IMR-90 (cell line): ENCODE measurements at regions not wholly inside any gene's neighbourhood (a gene's known extent, or its start where the extent isn't known, plus 50 kb on each side); places are given as distances from the start of the nearest gene placed in this dataset.

Experiments
- ATAC-seq: fragments of 200-7000 bp; cut with Tn5 transposase; 2 replicates; pipeline ENCODE4 v1.9.1; 2020; ENCODE audit warnings: low read depth, mild to moderate bottlenecking, moderate library complexity
- BruUV-seq: library from RNA; stranded (reverse); fragments of 400-500 nt; replicated peaks from 2 replicates; lab custom pipeline; 2021; lab: Mats Ljungman, UMichigan
- CTCF ChIA-PET: fragments of 300-600 bp; formaldehyde crosslinking; extraction: SDS; loops from one replicate; lab custom pipeline; 2021; ENCODE audit warnings: antibody characterized with exemption; lab: Yijun Ruan, JAX
- POLR2A ChIA-PET: fragments of 300-600 bp; sonication (Branson Sonifier 250); formaldehyde crosslinking; loops from one replicate; lab custom pipeline; 2022; ENCODE audit warnings: antibody characterized with exemption; ENCODE audit not compliant: unreplicated experiment; lab: Charles Lee
- DNase-seq: peaks from one replicate; pipeline ENCODE4 v3.0.0; 2013
- H2AFZ ChIP-seq: replicated peaks from 2 replicates; pipeline ENCODE3; 2013; ENCODE audit warnings: low read length, mild to moderate bottlenecking; ENCODE audit not compliant: poor library complexity
- H2AK5ac ChIP-seq: 2 replicates; pipeline ENCODE4 v1.6.1; 2013; ENCODE audit warnings: low read depth, low read length, inconsistent platforms
- H2AK9ac ChIP-seq: replicated peaks from 2 replicates; pipeline ENCODE3; 2013; ENCODE audit warnings: mild to moderate bottlenecking, low read depth, low read length, moderate library complexity; ENCODE audit not compliant: poor library complexity
- H2BK120ac ChIP-seq: 2 replicates; pipeline ENCODE4 v1.6.1; 2013; ENCODE audit warnings: low read depth, low read length, inconsistent platforms
- H2BK15ac ChIP-seq: 3 replicates; pipeline ENCODE4 v1.6.1; 2013; ENCODE audit warnings: low read depth, low read length, inconsistent platforms
- H2BK20ac ChIP-seq: 2 replicates; pipeline ENCODE4 v1.6.1; 2013; ENCODE audit warnings: low read depth, mild to moderate bottlenecking, inconsistent platforms, low read length, moderate library complexity
- H2BK5ac ChIP-seq: 2 replicates; pipeline ENCODE4 v1.6.1; 2013; ENCODE audit warnings: mild to moderate bottlenecking, low read depth, low read length, inconsistent platforms; ENCODE audit not compliant: poor library complexity, severe bottlenecking
- H3K14ac ChIP-seq: replicated peaks from 2 replicates; pipeline ENCODE4 v1.6.1; 2013; ENCODE audit warnings: low read depth, low read length, inconsistent platforms
- H3K18ac ChIP-seq: 2 replicates; pipeline ENCODE4 v1.6.1; 2013; ENCODE audit warnings: low read depth, low read length, control low read depth
- H3K23ac ChIP-seq: 2 replicates; pipeline ENCODE4 v1.6.1; 2013; ENCODE audit warnings: low read depth, low read length, inconsistent platforms
- H3K27ac ChIP-seq: 2 replicates; pipeline ENCODE4 v1.5.1; 2013; ENCODE audit warnings: mild to moderate bottlenecking, control low read depth, low read length; ENCODE audit not compliant: insufficient read depth
- H3K27me3 ChIP-seq: 2 replicates; pipeline ENCODE4 v1.6.1; 2013; ENCODE audit warnings: low read length; ENCODE audit not compliant: control insufficient read depth, insufficient read depth
- H3K36me3 ChIP-seq: 2 replicates; pipeline ENCODE4 v1.6.1; 2013; ENCODE audit warnings: low read length, mixed read lengths; ENCODE audit not compliant: control insufficient read depth, insufficient read depth
- H3K4ac ChIP-seq: 2 replicates; pipeline ENCODE4 v1.6.1; 2013; ENCODE audit warnings: low read depth, low read length, inconsistent platforms
- H3K4me1 ChIP-seq: 2 replicates; pipeline ENCODE4 v1.6.1; 2013; ENCODE audit warnings: low read length, mixed read lengths; ENCODE audit not compliant: control insufficient read depth, insufficient read depth
- H3K4me2 ChIP-seq: 2 replicates; pipeline ENCODE4 v1.6.1; 2013; ENCODE audit warnings: low read depth, mild to moderate bottlenecking, control low read depth, low read length, moderate library complexity
- H3K4me3 ChIP-seq: 2 replicates; pipeline ENCODE4 v1.5.1; 2013; ENCODE audit warnings: low read depth, mild to moderate bottlenecking, control low read depth, low read length, moderate library complexity; ENCODE audit not compliant: insufficient read depth
- H3K56ac ChIP-seq: 2 replicates; pipeline ENCODE4 v1.6.1; 2013; ENCODE audit warnings: low read length, inconsistent platforms; ENCODE audit not compliant: insufficient read depth; ENCODE audit errors: extremely low read depth
- H3K79me1 ChIP-seq, 2 experiments: 2 replicates each; pipeline ENCODE4 v1.6.1; 2013; ENCODE audit warnings: low read length in 2 of 2, inconsistent platforms in 1 of 2, low read depth in 1 of 2
- H3K9ac ChIP-seq: 2 replicates; pipeline ENCODE4 v1.6.1; 2013; ENCODE audit warnings: low read depth, low read length, control low read depth
- H3K9me1 ChIP-seq: 2 replicates; pipeline ENCODE4 v1.6.1; 2013; ENCODE audit warnings: low read length, inconsistent platforms; ENCODE audit not compliant: insufficient read depth
- H3K9me3 ChIP-seq: 2 replicates; pipeline ENCODE4 v1.6.1; 2013; ENCODE audit warnings: low read length; ENCODE audit not compliant: control insufficient read depth, insufficient read depth
- H4K20me1 ChIP-seq: 2 replicates; pipeline ENCODE4 v1.6.1; 2013; ENCODE audit warnings: low read length, inconsistent platforms; ENCODE audit not compliant: insufficient read depth
- H4K5ac ChIP-seq: 2 replicates; pipeline ENCODE4 v1.6.1; 2013; ENCODE audit warnings: mild to moderate bottlenecking, low read depth, low read length, control low read depth
- H4K8ac ChIP-seq, 2 experiments: 2 replicates each; pipeline ENCODE4 v1.6.1; 2013; ENCODE audit warnings: low read depth in 2 of 2, low read length in 2 of 2, control low read depth in 1 of 2, inconsistent platforms in 1 of 2
- H4K91ac ChIP-seq: 2 replicates; pipeline ENCODE4 v1.6.1; 2013; ENCODE audit warnings: low read depth, low read length, inconsistent platforms; ENCODE audit not compliant: insufficient read depth
- FOS ChIP-seq: fragments of 150-350 bp; IDR thresholded peaks from 2 replicates; pipeline ENCODE4 v1.6.1; 2016; ENCODE audit warnings: low read depth, low read length
- MAZ ChIP-seq: IDR thresholded peaks from 2 replicates; pipeline ENCODE4 v1.6.1; 2012; ENCODE audit warnings: low read depth, mild to moderate bottlenecking, low read length, improper control_type of control experiment, moderate library complexity, borderline replicate concordance
- MXI1 ChIP-seq: IDR thresholded peaks from 2 replicates; pipeline ENCODE4 v1.6.1; 2012; ENCODE audit warnings: low read depth, mild to moderate bottlenecking, low read length, moderate library complexity, borderline replicate concordance
- NFE2L2 ChIP-seq: fragments of 150-350 bp; IDR thresholded peaks from 2 replicates; pipeline ENCODE4 v1.6.1; 2016; ENCODE audit warnings: low read depth, mild to moderate bottlenecking, low read length
- RAD21 ChIP-seq: IDR thresholded peaks from 2 replicates; pipeline ENCODE4 v1.6.1; 2012; ENCODE audit warnings: low read length, improper control_type of control experiment
- WGBS, 2 experiments: methylation state at CpG; one replicate each; pipeline versions ENCODE4 v1.1.5 to v1.1.7; 2013; ENCODE audit warnings: missing lambda C conversion rate in 2 of 2; ENCODE audit not compliant: insufficient read length in 1 of 2; ENCODE audit errors: extremely low coverage in 2 of 2; 5-methylcytosine and 5-hydroxymethylcytosine counted together
- dilution Hi-C: fragments of 300-500 bp; cut with HindIII; formaldehyde crosslinking; loops from one replicate; pipeline ENCODE4 v1.14.3; 2018; ENCODE audit warnings: low sequenced_read_pairs; ENCODE audit not compliant: unreplicated experiment
- in situ Hi-C: fragments of 300-500 bp; cut with MboI; formaldehyde crosslinking; loops from 3 replicates; pipeline ENCODE4 v1.14.3; 2019; ENCODE audit warnings: low sequenced_read_pairs, inconsistent platforms, mixed read lengths
- intact Hi-C: fragments of 100-400 bp; cut with micrococcal nuclease; formaldehyde crosslinking; loops from 2 replicates; pipeline ENCODE4 v1.10.0; 2022

DNA sequence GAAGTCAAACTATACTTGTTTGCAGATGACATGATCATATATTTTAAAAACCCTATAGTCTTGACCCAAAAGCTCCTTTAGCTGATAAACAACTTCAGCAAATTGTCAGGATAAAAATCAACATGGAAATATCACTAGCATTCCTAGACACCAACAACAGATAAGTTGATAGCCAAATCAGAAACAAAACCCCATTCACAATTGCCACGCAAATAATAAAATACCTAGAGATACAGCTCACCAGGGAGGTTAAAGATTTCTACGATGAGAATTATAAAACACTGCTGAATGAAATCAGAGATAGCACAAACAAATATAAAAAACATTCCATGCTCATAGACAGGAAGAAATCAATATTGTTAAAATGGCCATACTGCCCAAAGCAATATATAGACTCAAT lies 605.0 kb upstream of the GRIA3 start:
- no peaks in the 10 kb centered on the region for H3K4me1 ChIP-seq
- H4K91ac ChIP-seq, result no peak overlapping the region
- H3K27ac ChIP-seq, result no peak overlapping the region
- no peak overlapping the region for H2AFZ ChIP-seq
- no TSS peak for BruUV-seq
- DNase-seq (no peak), ATAC-seq (no peak)
- H3K9me3 ChIP-seq, result 0 out of 2 replicates have a peak, but pooled peaks cover 2% of the 10 kb centered on the region
- H3K4me2 ChIP-seq, result no peak overlapping the region
- no peak overlapping the region for H2BK5ac ChIP-seq
- no peaks in the 10 kb centered on the region for H3K36me3 ChIP-seq
- no CpG with 5 or more reads among the region's 2 CpGs for WGBS, 2 experiments
- H4K5ac ChIP-seq, result no peak overlapping the region
- no peak overlapping the region for H3K18ac ChIP-seq
- H4K20me1 ChIP-seq, result no peaks in the 10 kb centered on the region
- no peak overlapping the region for H2BK120ac ChIP-seq
- in situ Hi-C loops (no loop called here), intact Hi-C loops (no loop called here), dilution Hi-C loops (no loop called here)
- no peak overlapping the region for H3K14ac ChIP-seq
- ChIA-PET CTCF (no interaction called here), POLR2A (no interaction called here)
- no peaks in the 10 kb centered on the region for H3K79me1 ChIP-seq
- no peak overlapping the region for H2BK15ac ChIP-seq
- no peak overlapping the region for H4K8ac ChIP-seq
- H3K9me1 ChIP-seq, result no peaks in the 10 kb centered on the region
- H3K27me3 ChIP-seq, result no peaks in the 10 kb centered on the region
- no peak overlapping the region for H3K4me3 ChIP-seq
- no peak overlapping the region for H2BK20ac ChIP-seq
- TF ChIP-seq RAD21 (no peak), MXI1 (no peak), MAZ (no peak), NFE2L2 (no peak), FOS (no peak)
- no peak overlapping the region for H3K9ac ChIP-seq
- no peak overlapping the region for H2AK9ac ChIP-seq
- H3K4ac ChIP-seq, result no peak overlapping the region
- no peak overlapping the region for H3K56ac ChIP-seq
- H2AK5ac ChIP-seq, result no peak overlapping the region
- no peak overlapping the region for H3K23ac ChIP-seq
